ENCODE measurements at regions not wholly inside any gene's neighbourhood (a gene's known extent, or its start where the extent isn't known, plus 50 kb on each side); places are given as distances from the start of the nearest gene placed in this dataset.

- DNase-seq (ENCODE audit: low spot score) = no peak
- H3K27me3 ChIP-seq = no peaks in the 10 kb centered on the region
- no peaks in the 10 kb centered on the region for H3K4me1 ChIP-seq
- H3K4me3 ChIP-seq = no peak overlapping the region
- no peaks in the 10 kb centered on the region for H3K36me3 ChIP-seq
- H3K9me3 ChIP-seq = no peaks in the 10 kb centered on the region
- no peak overlapping the region for H3K27ac ChIP-seq
- TF ChIP-seq CTCF (IDR thresholded peaks at IDR 0.05) = no peak
Observed at GRCh38 chr6:14751645-14752175, 494.2 kb upstream of the JARID2 start.

GRCh38 chr6:14754751-14755513 lies 490.9 kb upstream of the JARID2 start:
- TF ChIP-seq CTCF (IDR thresholded peaks at IDR 0.05) = no peak
- Histone ChIP-seq H3K4me1 (no peaks in the 10 kb centered on the region), H3K9me3 (no peaks in the 10 kb centered on the region), H3K27me3 (no peaks in the 10 kb centered on the region), H3K27ac (no peak overlapping the region), H3K4me3 (no peak overlapping the region), H3K36me3 (no peaks in the 10 kb centered on the region)
- DNase-seq (ENCODE audit: low spot score) = no peak

GRCh38 chr6:14756340-14756739 lies 489.5 kb upstream of the JARID2 start:
- Histone ChIP-seq H3K36me3 (no peaks in the 10 kb centered on the region), H3K27ac (no peak overlapping the region), H3K4me3 (no peak overlapping the region), H3K9me3 (no peaks in the 10 kb centered on the region), H3K27me3 (no peaks in the 10 kb centered on the region), H3K4me1 (no peaks in the 10 kb centered on the region)
- no peak for TF ChIP-seq CTCF (IDR thresholded peaks at IDR 0.05)
- DNase-seq (ENCODE audit: low spot score) = no peak

- Histone ChIP-seq H3K27ac (no peak overlapping the region), H3K27me3 (no peaks in the 10 kb centered on the region), H3K4me1 (no peaks in the 10 kb centered on the region), H3K36me3 (no peaks in the 10 kb centered on the region), H3K4me3 (no peak overlapping the region), H3K9me3 (no peaks in the 10 kb centered on the region)
- TF ChIP-seq CTCF (IDR thresholded peaks at IDR 0.05) = no peak
- no peak for DNase-seq (ENCODE audit: low spot score)
Observed at GRCh38 chr6:14757014-14757413, 488.9 kb upstream of the JARID2 start.

DNA sequence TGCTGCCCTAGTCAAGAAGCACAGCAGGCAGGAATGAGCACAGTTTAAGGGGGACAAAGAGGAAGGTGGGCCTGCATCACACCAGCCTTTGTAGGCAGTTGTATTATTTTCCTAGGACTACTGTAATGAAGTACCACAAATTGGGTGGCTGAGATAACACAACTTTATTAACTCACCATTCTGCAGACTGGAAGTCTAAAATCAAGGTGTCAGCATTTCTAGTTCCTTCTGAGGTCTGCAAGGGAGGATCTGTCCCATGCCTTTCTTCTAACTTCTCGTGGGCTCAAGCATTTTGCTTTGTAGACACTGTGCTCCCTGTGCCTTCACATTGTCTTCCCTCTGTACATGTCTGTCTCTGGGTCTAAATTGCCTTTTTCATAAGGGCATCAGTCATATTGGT lies 488.5 kb upstream of the JARID2 start:
- Histone ChIP-seq H3K27me3 (no peaks in the 10 kb centered on the region), H3K36me3 (no peaks in the 10 kb centered on the region), H3K4me1 (no peaks in the 10 kb centered on the region), H3K9me3 (no peaks in the 10 kb centered on the region), H3K4me3 (no peak overlapping the region), H3K27ac (no peak overlapping the region)
- no peak for TF ChIP-seq CTCF (IDR thresholded peaks at IDR 0.05)
- no peak for DNase-seq (ENCODE audit: low spot score)

All from right atrium auricular region (tissue), 2 donors.